NCI-H2196 (cell line): ENCODE measurements at regions not wholly inside any gene's neighbourhood (a gene's known extent, or its start where the extent isn't known, plus 50 kb on each side); places are given as distances from the start of the nearest gene placed in this dataset.
A peak's percentile ranks its signal among the peaks of the same experiment; 100 is the strongest.
"Not testable (repeated sequence)": the region's sequence is repeated elsewhere in the genome, so short reads cannot be mapped to it uniquely, and the experiment has no call there.

Source experiments
- DNase-seq: peaks from one replicate; lab custom pipeline; 2025; ENCODE audit not compliant: unreplicated experiment; lab: John Stamatoyannopoulos, UW

GRCh38 chrX:34406580-34406979 is 250.5 kb downstream of the TMEM47 start:
- no peak for DNase-seq

GRCh38 chrX:34404386-34405070 is 252.6 kb downstream of the TMEM47 start:
- DNase-seq, result no peak

- DNase-seq, result no peak
Measured at GRCh38 chrX:34401411-34401810, 255.7 kb downstream of the TMEM47 start.

- DNase-seq, result no peak
Measured at GRCh38 chrX:34382416-34382815, 250.3 kb upstream of the FAM47A start.

- no peak for DNase-seq
Measured at GRCh38 chrX:34381241-34381640, 249.1 kb upstream of the FAM47A start.

- no peak for DNase-seq
Measured at GRCh38 chrX:34379891-34380290, 247.8 kb upstream of the FAM47A start.

GRCh38 chrX:34377645-34378044 is 245.5 kb upstream of the FAM47A start:
- no peak for DNase-seq

GRCh38 chrX:34371754-34372153 is 239.6 kb upstream of the FAM47A start:
- DNase-seq, result no peak

- no peak for DNase-seq
Measured at GRCh38 chrX:34365471-34365870, 233.4 kb upstream of the FAM47A start.

- DNase-seq, result no peak
Measured at GRCh38 chrX:34350561-34351335, 218.6 kb upstream of the FAM47A start.

- DNase-seq, result no peak
Measured at GRCh38 chrX:34343001-34343400, 210.9 kb upstream of the FAM47A start.

- DNase-seq, result no peak
Measured at GRCh38 chrX:34341814-34342213, 209.7 kb upstream of the FAM47A start.

GRCh38 chrX:34341258-34341657 is 209.1 kb upstream of the FAM47A start:
- no peak for DNase-seq

- DNase-seq, result no peak
Measured at GRCh38 chrX:34338046-34338445, 205.9 kb upstream of the FAM47A start.

GRCh38 chrX:34335376-34335775 is 203.3 kb upstream of the FAM47A start:
- DNase-seq, result not testable (repeated sequence)

- no peak for DNase-seq
Measured at GRCh38 chrX:34332334-34332733, 200.2 kb upstream of the FAM47A start.

GRCh38 chrX:34325460-34325859 is 193.3 kb upstream of the FAM47A start:
- DNase-seq, result no peak

GRCh38 chrX:34320424-34320823 is 188.3 kb upstream of the FAM47A start:
- not testable (repeated sequence) for DNase-seq

GRCh38 chrX:34300871-34301270 is 168.8 kb upstream of the FAM47A start:
- DNase-seq, result peak; percentile 1

- no peak for DNase-seq
Measured at GRCh38 chrX:34299451-34299967, 167.4 kb upstream of the FAM47A start.

GRCh38 chrX:34294665-34295064 is 162.6 kb upstream of the FAM47A start:
- DNase-seq, result no peak

- DNase-seq, result no peak
Measured at GRCh38 chrX:34288782-34289181, 156.7 kb upstream of the FAM47A start.
